ENCODE measurements at regions not wholly inside any gene's neighbourhood (a gene's known extent, or its start where the extent isn't known, plus 50 kb on each side); places are given as distances from the start of the nearest gene placed in this dataset.

GRCh38 chr12:65532162-65532561, 253.7 kb downstream of the MSRB3 start:
- no peak for DNase-seq (ENCODE audit: low spot score)
- no peaks in the 10 kb centered on the region for H3K27me3 Mint-ChIP-seq (ENCODE audit: low read depth)
- peaks cover 65% of the 10 kb centered on the region for H3K4me1 Mint-ChIP-seq (ENCODE audit: low read depth)
- H3K9me3 Mint-ChIP-seq (ENCODE audit: low read depth) = no peaks in the 10 kb centered on the region
- TF ChIP-seq CTCF (IDR thresholded peaks at IDR 0.05) = no peak
- H3K27ac Mint-ChIP-seq (ENCODE audit: unreplicated experiment) = peak overlapping the region; percentile 88
- no peak overlapping the region for H3K4me3 Mint-ChIP-seq (ENCODE audit: unreplicated experiment)
- no peaks in the 10 kb centered on the region for H3K36me3 Mint-ChIP-seq (ENCODE audit: low read depth)

- Mint-ChIP-seq H3K4me1 (ENCODE audit: low read depth) (peaks cover 71% of the 10 kb centered on the region), H3K4me3 (ENCODE audit: unreplicated experiment) (peak overlapping the region; percentile 33)
These were observed 254.3 kb downstream of the MSRB3 start for GRCh38 chr12:65532764-65533163.

GRCh38 chr12:65533177-65533883, 254.8 kb downstream of the MSRB3 start:
- H3K27me3 Mint-ChIP-seq (ENCODE audit: low read depth) = no peaks in the 10 kb centered on the region

More at GRCh38 chr12:65532764-65533163, 254.3 kb downstream of the MSRB3 start:
- H3K27ac Mint-ChIP-seq (ENCODE audit: unreplicated experiment) = peak overlapping the region; percentile 88
- DNase-seq (ENCODE audit: low spot score) = no peak
- H3K27me3 Mint-ChIP-seq (ENCODE audit: low read depth) = no peaks in the 10 kb centered on the region
- no peaks in the 10 kb centered on the region for H3K36me3 Mint-ChIP-seq (ENCODE audit: low read depth)
- peaks cover 1% of the 10 kb centered on the region for H3K9me3 Mint-ChIP-seq (ENCODE audit: low read depth)
- no peak for TF ChIP-seq CTCF (IDR thresholded peaks at IDR 0.05)

GRCh38 chr12:65534238-65534841, 255.9 kb downstream of the MSRB3 start:
- no peak overlapping the region for H3K4me3 Mint-ChIP-seq (ENCODE audit: unreplicated experiment)
- H3K27me3 Mint-ChIP-seq (ENCODE audit: low read depth) = no peaks in the 10 kb centered on the region
- H3K9me3 Mint-ChIP-seq (ENCODE audit: low read depth) = peaks cover 14% of the 10 kb centered on the region
- peak overlapping the region; percentile 88 for H3K27ac Mint-ChIP-seq (ENCODE audit: unreplicated experiment)
- H3K36me3 Mint-ChIP-seq (ENCODE audit: low read depth) = peaks cover under 1% of the 10 kb centered on the region
- DNase-seq (ENCODE audit: low spot score) = no peak
- H3K4me1 Mint-ChIP-seq (ENCODE audit: low read depth) = peaks cover 72% of the 10 kb centered on the region
- no peak for TF ChIP-seq CTCF (IDR thresholded peaks at IDR 0.05)

More at GRCh38 chr12:65533177-65533883, 254.8 kb downstream of the MSRB3 start:
- no peaks in the 10 kb centered on the region for H3K36me3 Mint-ChIP-seq (ENCODE audit: low read depth)
- no peak overlapping the region for H3K4me3 Mint-ChIP-seq (ENCODE audit: unreplicated experiment)
- TF ChIP-seq CTCF (IDR thresholded peaks at IDR 0.05) = no peak
- DNase-seq (ENCODE audit: low spot score) = no peak
- peaks cover 4% of the 10 kb centered on the region for H3K9me3 Mint-ChIP-seq (ENCODE audit: low read depth)
- peaks cover 74% of the 10 kb centered on the region for H3K4me1 Mint-ChIP-seq (ENCODE audit: low read depth)
- peak overlapping the region; percentile 88 for H3K27ac Mint-ChIP-seq (ENCODE audit: unreplicated experiment)

- Mint-ChIP-seq H3K4me1 (ENCODE audit: low read depth) (peaks cover 66% of the 10 kb centered on the region), H3K27me3 (ENCODE audit: low read depth) (no peaks in the 10 kb centered on the region), H3K27ac (ENCODE audit: unreplicated experiment) (peak overlapping the region; percentile 98), H3K36me3 (ENCODE audit: low read depth) (peaks cover 6% of the 10 kb centered on the region), H3K9me3 (ENCODE audit: low read depth) (peaks cover 30% of the 10 kb centered on the region), H3K4me3 (ENCODE audit: unreplicated experiment) (no peak overlapping the region)
- no peak for TF ChIP-seq CTCF (IDR thresholded peaks at IDR 0.05)
- DNase-seq (ENCODE audit: low spot score) = no peak
These were observed 257.5 kb downstream of the MSRB3 start for GRCh38 chr12:65535946-65536345.

Data from chondrocyte (in vitro differentiated cells).